ENCODE measurements at regions not wholly inside any gene's neighbourhood (a gene's known extent, or its start where the extent isn't known, plus 50 kb on each side); places are given as distances from the start of the nearest gene placed in this dataset.

GRCh38 chr3:197394464-197395321 is 96.3 kb upstream of the DLG1 start:
- TF ChIP-seq CTCF (IDR thresholded peaks at IDR 0.05) (no peak), POLR2A (IDR thresholded peaks at IDR 0.05) (no peak)
